ENCODE measurements at regions not wholly inside any gene's neighbourhood (a gene's known extent, or its start where the extent isn't known, plus 50 kb on each side); places are given as distances from the start of the nearest gene placed in this dataset.

DNA sequence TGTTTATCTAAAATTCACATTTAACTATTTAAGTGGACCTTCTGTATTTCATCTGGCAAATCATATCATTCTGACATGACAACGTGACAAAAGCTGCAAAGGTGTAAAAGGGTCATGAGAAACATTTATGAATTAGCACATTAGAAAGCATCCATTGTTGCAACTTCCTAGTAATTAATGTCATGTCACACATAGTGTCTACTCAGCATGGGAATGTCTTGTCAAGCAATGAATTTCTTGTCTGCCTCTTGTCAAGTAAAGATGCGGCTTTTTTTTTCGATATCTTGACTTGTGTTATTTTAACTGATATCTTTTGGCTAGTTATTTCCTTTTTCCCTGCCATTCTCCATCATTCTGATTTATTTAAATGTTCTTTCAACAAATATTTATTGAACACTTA lies 463.5 kb upstream of the CXorf51B start:
- no peak overlapping the region for H3K4me3 Mint-ChIP-seq
- H3K9me3 Mint-ChIP-seq: peaks cover 4% of the 10 kb centered on the region
- H3K27ac Mint-ChIP-seq: no peak overlapping the region
- H3K27me3 Mint-ChIP-seq (ENCODE audit: low read depth): no peaks in the 10 kb centered on the region
- TF ChIP-seq, protein P1, sequence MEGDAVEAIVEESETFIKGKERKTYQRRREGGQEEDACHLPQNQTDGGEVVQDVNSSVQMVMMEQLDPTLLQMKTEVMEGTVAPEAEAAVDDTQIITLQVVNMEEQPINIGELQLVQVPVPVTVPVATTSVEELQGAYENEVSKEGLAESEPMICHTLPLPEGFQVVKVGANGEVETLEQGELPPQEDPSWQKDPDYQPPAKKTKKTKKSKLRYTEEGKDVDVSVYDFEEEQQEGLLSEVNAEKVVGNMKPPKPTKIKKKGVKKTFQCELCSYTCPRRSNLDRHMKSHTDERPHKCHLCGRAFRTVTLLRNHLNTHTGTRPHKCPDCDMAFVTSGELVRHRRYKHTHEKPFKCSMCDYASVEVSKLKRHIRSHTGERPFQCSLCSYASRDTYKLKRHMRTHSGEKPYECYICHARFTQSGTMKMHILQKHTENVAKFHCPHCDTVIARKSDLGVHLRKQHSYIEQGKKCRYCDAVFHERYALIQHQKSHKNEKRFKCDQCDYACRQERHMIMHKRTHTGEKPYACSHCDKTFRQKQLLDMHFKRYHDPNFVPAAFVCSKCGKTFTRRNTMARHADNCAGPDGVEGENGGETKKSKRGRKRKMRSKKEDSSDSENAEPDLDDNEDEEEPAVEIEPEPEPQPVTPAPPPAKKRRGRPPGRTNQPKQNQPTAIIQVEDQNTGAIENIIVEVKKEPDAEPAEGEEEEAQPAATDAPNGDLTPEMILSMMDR (IDR thresholded peaks at IDR 0.05; ENCODE audit: unreplicated experiment in 3 of 3): no peak
- H3K36me3 Mint-ChIP-seq (ENCODE audit: low read depth): no peaks in the 10 kb centered on the region
- H3K4me1 Mint-ChIP-seq: no peaks in the 10 kb centered on the region

GRCh38 chrX:146351620-146352019 lies 458.0 kb upstream of the CXorf51B start:
- Mint-ChIP-seq H3K36me3 (ENCODE audit: low read depth) (no peaks in the 10 kb centered on the region), H3K27ac (no peak overlapping the region), H3K9me3 (no peaks in the 10 kb centered on the region), H3K4me1 (no peaks in the 10 kb centered on the region), H3K4me3 (no peak overlapping the region), H3K27me3 (ENCODE audit: low read depth) (no peaks in the 10 kb centered on the region)
- TF ChIP-seq, protein P1 (IDR thresholded peaks at IDR 0.05; ENCODE audit: unreplicated experiment in 3 of 3): no peak

DNA sequence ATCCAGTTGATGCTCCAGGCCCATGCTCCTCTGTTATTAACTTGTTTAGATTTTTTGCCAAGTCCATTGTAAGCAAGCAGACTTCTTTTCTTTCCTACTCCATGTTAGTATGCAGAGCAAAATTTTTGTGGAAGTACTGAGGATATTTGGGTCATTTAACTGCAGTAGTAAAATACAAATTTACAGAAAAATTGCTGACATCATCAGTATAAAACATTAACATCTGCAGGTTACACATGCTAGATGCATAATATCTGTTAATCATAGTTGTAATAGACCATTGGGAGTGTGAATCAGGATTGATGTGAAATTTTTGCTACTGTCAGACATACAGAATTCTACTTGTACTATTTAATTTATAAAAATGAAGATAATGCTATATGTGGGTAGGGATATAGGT lies 454.1 kb upstream of the CXorf51B start:
- TF ChIP-seq, protein P1 (IDR thresholded peaks at IDR 0.05; ENCODE audit: unreplicated experiment in 3 of 3): no peak
- Mint-ChIP-seq H3K36me3 (ENCODE audit: low read depth) (no peaks in the 10 kb centered on the region), H3K27ac (no peak overlapping the region), H3K27me3 (ENCODE audit: low read depth) (no peaks in the 10 kb centered on the region), H3K9me3 (peaks cover 8% of the 10 kb centered on the region), H3K4me3 (no peak overlapping the region), H3K4me1 (no peaks in the 10 kb centered on the region)

- H3K4me1 Mint-ChIP-seq: no peaks in the 10 kb centered on the region
- peaks cover 15% of the 10 kb centered on the region for H3K9me3 Mint-ChIP-seq
- peaks cover 8% of the 10 kb centered on the region for H3K27me3 Mint-ChIP-seq (ENCODE audit: low read depth)
- no peak overlapping the region for H3K4me3 Mint-ChIP-seq
- TF ChIP-seq, protein P1 (IDR thresholded peaks at IDR 0.05; ENCODE audit: unreplicated experiment in 3 of 3): no peak
- H3K36me3 Mint-ChIP-seq (ENCODE audit: low read depth): no peaks in the 10 kb centered on the region
- no peak overlapping the region for H3K27ac Mint-ChIP-seq
Observed at GRCh38 chrX:146363919-146364318, 445.7 kb upstream of the CXorf51B start.

- H3K9me3 Mint-ChIP-seq: peaks cover 16% of the 10 kb centered on the region
- TF ChIP-seq, protein P1 (IDR thresholded peaks at IDR 0.05; ENCODE audit: unreplicated experiment in 3 of 3): no peak
- no peaks in the 10 kb centered on the region for H3K36me3 Mint-ChIP-seq (ENCODE audit: low read depth)
- no peaks in the 10 kb centered on the region for H3K4me1 Mint-ChIP-seq
- no peak overlapping the region for H3K4me3 Mint-ChIP-seq
- H3K27ac Mint-ChIP-seq: no peak overlapping the region
- no peaks in the 10 kb centered on the region for H3K27me3 Mint-ChIP-seq (ENCODE audit: low read depth)
Observed at GRCh38 chrX:146385529-146385928, 424.0 kb upstream of the CXorf51B start.

DNA sequence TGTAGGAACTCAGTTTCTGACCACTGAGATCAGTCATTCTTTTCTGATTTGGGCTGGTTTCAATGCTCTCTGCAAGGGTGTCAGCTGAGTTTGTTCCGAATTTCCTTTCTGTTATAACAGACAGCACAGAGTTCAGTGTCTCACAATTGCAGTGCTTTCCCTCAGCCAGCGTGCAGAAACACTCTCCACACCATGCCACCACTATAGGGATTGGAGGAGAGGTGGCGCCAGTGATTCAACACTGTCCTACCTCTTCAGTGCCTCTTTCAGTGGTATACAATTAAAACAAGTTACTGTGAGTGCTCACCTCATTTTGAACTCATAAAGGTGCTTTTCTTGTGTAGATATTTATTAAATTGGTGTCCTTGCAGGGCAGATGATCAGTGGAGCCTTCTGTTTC lies 413.2 kb upstream of the CXorf51B start:
- TF ChIP-seq, protein P1 (IDR thresholded peaks at IDR 0.05; ENCODE audit: unreplicated experiment in 3 of 3): no peak
- no peak overlapping the region for H3K4me3 Mint-ChIP-seq
- H3K4me1 Mint-ChIP-seq: no peaks in the 10 kb centered on the region
- H3K27ac Mint-ChIP-seq: no peak overlapping the region
- peaks cover 9% of the 10 kb centered on the region for H3K9me3 Mint-ChIP-seq
- H3K36me3 Mint-ChIP-seq (ENCODE audit: low read depth): no peaks in the 10 kb centered on the region
- no peaks in the 10 kb centered on the region for H3K27me3 Mint-ChIP-seq (ENCODE audit: low read depth)
